ENCODE measurements at regions not wholly inside any gene's neighbourhood (a gene's known extent, or its start where the extent isn't known, plus 50 kb on each side); places are given as distances from the start of the nearest gene placed in this dataset.

DNA sequence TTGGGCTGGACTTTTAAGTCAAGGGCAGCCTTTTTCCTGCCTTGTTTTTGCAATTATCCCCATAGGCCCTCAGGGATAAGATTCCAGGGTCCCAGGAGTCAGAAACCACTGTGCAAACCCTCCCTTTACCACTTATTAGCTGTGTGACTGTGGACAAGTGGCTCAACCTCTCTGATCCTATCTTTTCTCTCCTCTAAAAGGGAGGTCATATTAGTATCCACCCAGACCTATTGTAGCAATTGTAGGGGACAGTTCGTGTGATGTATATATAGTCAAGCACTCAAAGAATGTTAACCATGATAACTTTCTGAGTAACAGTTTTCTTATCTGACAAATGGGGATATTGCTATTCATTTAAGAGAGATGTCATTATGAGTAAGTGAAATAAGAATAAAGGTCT is 68.2 kb downstream of the IRX5 start:
- TF ChIP-seq CTBP1 (IDR thresholded peaks at IDR 0.05; ENCODE audit: borderline replicate concordance) (no peak), HDGF (IDR thresholded peaks at IDR 0.05; ENCODE audit: borderline replicate concordance) (no peak), SP1 (IDR thresholded peaks at IDR 0.05) (no peak), FOXM1 (IDR thresholded peaks at IDR 0.05; ENCODE audit: borderline replicate concordance) (no peak), FOXK2 (IDR thresholded peaks at IDR 0.05) (no peak), BHLHE40 (IDR thresholded peaks at IDR 0.05; ENCODE audit: borderline replicate concordance) (no peak), FOXA1 (IDR thresholded peaks at IDR 0.05) (no peak), NFRKB (IDR thresholded peaks at IDR 0.05) (no peak), ELF4 (IDR thresholded peaks at IDR 0.05) (no peak), ARNT (IDR thresholded peaks at IDR 0.05) (no peak), SUZ12 (IDR thresholded peaks at IDR 0.05) (no peak)
- TF ChIP-seq, protein P1, sequence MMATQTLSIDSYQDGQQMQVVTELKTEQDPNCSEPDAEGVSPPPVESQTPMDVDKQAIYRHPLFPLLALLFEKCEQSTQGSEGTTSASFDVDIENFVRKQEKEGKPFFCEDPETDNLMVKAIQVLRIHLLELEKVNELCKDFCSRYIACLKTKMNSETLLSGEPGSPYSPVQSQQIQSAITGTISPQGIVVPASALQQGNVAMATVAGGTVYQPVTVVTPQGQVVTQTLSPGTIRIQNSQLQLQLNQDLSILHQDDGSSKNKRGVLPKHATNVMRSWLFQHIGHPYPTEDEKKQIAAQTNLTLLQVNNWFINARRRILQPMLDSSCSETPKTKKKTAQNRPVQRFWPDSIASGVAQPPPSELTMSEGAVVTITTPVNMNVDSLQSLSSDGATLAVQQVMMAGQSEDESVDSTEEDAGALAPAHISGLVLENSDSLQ (IDR thresholded peaks at IDR 0.05), result no peak

Data from HEK293T (cell line).